ENCODE measurements at regions not wholly inside any gene's neighbourhood (a gene's known extent, or its start where the extent isn't known, plus 50 kb on each side); places are given as distances from the start of the nearest gene placed in this dataset.
"Not testable (repeated sequence)": the region's sequence is repeated elsewhere in the genome, so short reads cannot be mapped to it uniquely, and the experiment has no call there.

GRCh38 chr16:8030004-8030403, 560.3 kb downstream of the TMEM114 start:
- not testable (repeated sequence) for DNase-seq

- DNase-seq = no peak
These were observed 563.9 kb downstream of the TMEM114 start for GRCh38 chr16:8026450-8026849.

- no peak for DNase-seq
These were observed 567.0 kb downstream of the TMEM114 start for GRCh38 chr16:8023326-8023725.

GRCh38 chr16:8005096-8005860, 585.0 kb downstream of the TMEM114 start:
- no peak for DNase-seq

GRCh38 chr16:7998789-7999453, 591.4 kb downstream of the TMEM114 start:
- DNase-seq = no peak

GRCh38 chr16:7997966-7998365, 592.3 kb downstream of the TMEM114 start:
- no peak for DNase-seq

- DNase-seq = no peak
These were observed 597.7 kb downstream of the TMEM114 start for GRCh38 chr16:7992616-7993015.

- no peak for DNase-seq
These were observed 599.6 kb downstream of the TMEM114 start for GRCh38 chr16:7990626-7991260.

- DNase-seq = no peak
These were observed 606.6 kb downstream of the TMEM114 start for GRCh38 chr16:7983676-7984075.

- DNase-seq = no peak
These were observed 610.2 kb downstream of the TMEM114 start for GRCh38 chr16:7980133-7980483.

- DNase-seq = no peak
These were observed 610.7 kb downstream of the TMEM114 start for GRCh38 chr16:7979448-7980132.

GRCh38 chr16:7976563-7976962, 613.7 kb downstream of the TMEM114 start:
- no peak for DNase-seq

- no peak for DNase-seq
These were observed 614.2 kb downstream of the TMEM114 start for GRCh38 chr16:7976125-7976524.

GRCh38 chr16:7967996-7968509, 622.3 kb downstream of the TMEM114 start:
- DNase-seq = no peak

GRCh38 chr16:7964744-7965143, 625.6 kb downstream of the TMEM114 start:
- DNase-seq = no peak

GRCh38 chr16:7964167-7964566, 626.1 kb downstream of the TMEM114 start:
- DNase-seq = no peak

GRCh38 chr16:7962091-7962879, 628.0 kb downstream of the TMEM114 start:
- no peak for DNase-seq

GRCh38 chr16:7957151-7957550, 624.5 kb downstream of the RBFOX1 start:
- no peak for DNase-seq

GRCh38 chr16:7953360-7953759, 620.7 kb downstream of the RBFOX1 start:
- DNase-seq = no peak

- no peak for DNase-seq
These were observed 613.5 kb downstream of the RBFOX1 start for GRCh38 chr16:7946142-7946541.

GRCh38 chr16:7938175-7938574, 605.5 kb downstream of the RBFOX1 start:
- DNase-seq = no peak

- DNase-seq = no peak
These were observed 588.7 kb downstream of the RBFOX1 start for GRCh38 chr16:7921345-7921744.

GRCh38 chr16:7919782-7920181, 587.1 kb downstream of the RBFOX1 start:
- no peak for DNase-seq
